Upper lobe of right lung (tissue), 1 donor: ENCODE measurements at regions not wholly inside any gene's neighbourhood (a gene's known extent, or its start where the extent isn't known, plus 50 kb on each side); places are given as distances from the start of the nearest gene placed in this dataset.

Experiments used
- ATAC-seq: fragments of 200-7000 bp; cut with Tn5 transposase; one replicate; pipeline ENCODE4 v1.9.1; 2020; ENCODE audit warnings: mild to moderate bottlenecking, moderate library complexity
- DNase-seq: peaks from one replicate; pipeline ENCODE4 v3.0.0-alpha.2; 2020
- H3K27ac ChIP-seq: fragments of 200-600 bp; one replicate; pipeline ENCODE4 v1.8.0; 2022
- H3K27me3 ChIP-seq: fragments of 200-600 bp; one replicate; pipeline ENCODE4 v1.8.0; 2022; ENCODE audit warnings: mild to moderate bottlenecking
- H3K36me3 ChIP-seq: fragments of 200-600 bp; one replicate; pipeline ENCODE4 v1.8.0; 2022
- H3K4me1 ChIP-seq: fragments of 200-600 bp; one replicate; pipeline ENCODE4 v1.8.0; 2022
- H3K4me3 ChIP-seq: fragments of 200-600 bp; one replicate; pipeline ENCODE4 v1.8.0; 2022; ENCODE audit warnings: mild to moderate bottlenecking
- H3K9me3 ChIP-seq: fragments of 200-600 bp; one replicate; pipeline ENCODE4 v1.8.0; 2022
- intact Hi-C: fragments of 100-400 bp; cut with DNase I; formaldehyde crosslinking; loops from one replicate; pipeline ENCODE4 v1.11.0; 2022
- TF ChIP-seq, protein P1 (sequence below): fragments of 200-600 bp; IDR thresholded peaks from one replicate; pipeline ENCODE4 v1.8.0; 2022; ENCODE audit warnings: antibody characterized with exemption
- donor health status: DM: no; HTN: yes; CAD: no; lungs with severe emphysema.

- Histone ChIP-seq H3K9me3 (no peaks in the 10 kb centered on the region), H3K4me3 (no peak overlapping the region), H3K36me3 (no peaks in the 10 kb centered on the region), H3K27ac (no peak overlapping the region), H3K27me3 (no peaks in the 10 kb centered on the region), H3K4me1 (no peaks in the 10 kb centered on the region)
- ATAC-seq = no peak
- no peak for DNase-seq
- TF ChIP-seq, protein P1, sequence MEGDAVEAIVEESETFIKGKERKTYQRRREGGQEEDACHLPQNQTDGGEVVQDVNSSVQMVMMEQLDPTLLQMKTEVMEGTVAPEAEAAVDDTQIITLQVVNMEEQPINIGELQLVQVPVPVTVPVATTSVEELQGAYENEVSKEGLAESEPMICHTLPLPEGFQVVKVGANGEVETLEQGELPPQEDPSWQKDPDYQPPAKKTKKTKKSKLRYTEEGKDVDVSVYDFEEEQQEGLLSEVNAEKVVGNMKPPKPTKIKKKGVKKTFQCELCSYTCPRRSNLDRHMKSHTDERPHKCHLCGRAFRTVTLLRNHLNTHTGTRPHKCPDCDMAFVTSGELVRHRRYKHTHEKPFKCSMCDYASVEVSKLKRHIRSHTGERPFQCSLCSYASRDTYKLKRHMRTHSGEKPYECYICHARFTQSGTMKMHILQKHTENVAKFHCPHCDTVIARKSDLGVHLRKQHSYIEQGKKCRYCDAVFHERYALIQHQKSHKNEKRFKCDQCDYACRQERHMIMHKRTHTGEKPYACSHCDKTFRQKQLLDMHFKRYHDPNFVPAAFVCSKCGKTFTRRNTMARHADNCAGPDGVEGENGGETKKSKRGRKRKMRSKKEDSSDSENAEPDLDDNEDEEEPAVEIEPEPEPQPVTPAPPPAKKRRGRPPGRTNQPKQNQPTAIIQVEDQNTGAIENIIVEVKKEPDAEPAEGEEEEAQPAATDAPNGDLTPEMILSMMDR = no peak
- intact Hi-C loops = no loop called here
Observed at GRCh38 chr2:13596233-13596632, 879.5 kb downstream of the TRIB2 start.

DNA sequence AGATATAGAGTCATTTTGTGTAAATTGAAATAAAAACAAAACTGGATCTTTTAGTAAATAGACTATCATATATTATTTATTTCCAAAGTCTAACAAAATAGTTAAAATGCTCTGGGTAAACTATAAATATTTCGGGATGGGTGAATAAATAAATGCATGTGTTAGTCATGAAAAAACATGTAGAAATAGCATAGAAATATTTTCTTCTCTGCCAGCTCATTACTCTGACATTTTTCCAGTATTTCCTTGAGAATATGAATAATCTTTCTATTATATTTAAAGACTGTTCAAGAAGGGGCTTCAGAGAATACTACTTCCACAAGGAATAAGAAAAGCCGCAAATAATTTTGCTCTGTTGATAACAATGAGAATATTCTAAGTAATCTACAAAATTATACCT lies 880.4 kb downstream of the TRIB2 start:
- TF ChIP-seq, protein P1 = no peak
- Histone ChIP-seq H3K4me1 (no peaks in the 10 kb centered on the region), H3K9me3 (no peaks in the 10 kb centered on the region), H3K27me3 (no peaks in the 10 kb centered on the region), H3K4me3 (no peak overlapping the region), H3K27ac (no peak overlapping the region), H3K36me3 (no peaks in the 10 kb centered on the region)
- intact Hi-C loops = no loop called here
- DNase-seq = no peak
- ATAC-seq = no peak

DNA sequence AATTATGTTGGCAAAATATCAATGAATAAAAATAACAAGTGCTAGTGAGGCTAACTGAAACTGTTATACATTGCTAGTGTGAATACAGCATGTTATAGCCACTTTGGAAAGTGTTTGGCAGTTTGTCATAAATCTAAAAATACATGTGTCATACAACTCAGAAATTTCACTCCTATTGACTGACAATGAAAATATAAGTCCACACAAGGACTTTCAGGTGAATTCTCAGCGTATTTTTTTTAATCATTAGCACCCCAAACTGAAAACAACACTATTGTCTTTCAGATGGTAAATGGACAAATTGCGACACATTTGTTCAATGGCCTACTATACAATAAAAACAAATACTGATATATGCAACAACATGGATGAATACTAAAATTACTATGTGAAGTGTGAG lies 884.8 kb downstream of the TRIB2 start:
- TF ChIP-seq, protein P1 = no peak
- no peaks in the 10 kb centered on the region for H3K27me3 ChIP-seq
- H3K4me3 ChIP-seq = no peak overlapping the region
- no peaks in the 10 kb centered on the region for H3K4me1 ChIP-seq
- intact Hi-C loops = no loop called here
- no peak for DNase-seq
- no peaks in the 10 kb centered on the region for H3K36me3 ChIP-seq
- ATAC-seq = no peak
- no peaks in the 10 kb centered on the region for H3K9me3 ChIP-seq
- H3K27ac ChIP-seq = no peak overlapping the region

GRCh38 chr2:13604951-13605661 lies 888.4 kb downstream of the TRIB2 start:
- no peak overlapping the region for H3K27ac ChIP-seq
- TF ChIP-seq, protein P1 = no peak
- H3K27me3 ChIP-seq = no peaks in the 10 kb centered on the region
- intact Hi-C loops = no loop called here
- DNase-seq = no peak
- no peak overlapping the region for H3K4me3 ChIP-seq
- H3K9me3 ChIP-seq = no peaks in the 10 kb centered on the region
- ATAC-seq = no peak
- no peaks in the 10 kb centered on the region for H3K4me1 ChIP-seq
- no peaks in the 10 kb centered on the region for H3K36me3 ChIP-seq

DNA sequence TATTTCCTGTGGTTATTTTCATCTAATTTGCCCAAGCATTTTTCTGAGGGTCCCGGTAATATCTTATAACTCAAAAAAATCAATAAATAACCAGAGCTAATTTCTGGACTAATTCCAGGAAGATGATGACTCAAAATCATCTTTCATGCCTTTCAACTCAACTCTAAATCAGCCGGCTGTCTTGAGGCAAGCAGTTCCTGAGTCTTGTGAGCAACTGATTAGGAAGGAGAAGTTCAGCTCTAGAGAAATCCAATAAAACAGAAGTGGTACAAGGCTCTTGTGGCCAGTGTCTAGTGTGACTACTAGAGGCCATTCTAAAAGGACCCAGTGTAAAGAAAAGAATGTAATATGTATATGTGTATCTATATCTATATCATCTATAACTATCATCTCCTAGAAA lies 890.4 kb downstream of the TRIB2 start:
- Histone ChIP-seq H3K4me3 (no peak overlapping the region), H3K36me3 (no peaks in the 10 kb centered on the region), H3K4me1 (no peaks in the 10 kb centered on the region), H3K27ac (no peak overlapping the region), H3K9me3 (no peaks in the 10 kb centered on the region), H3K27me3 (no peaks in the 10 kb centered on the region)
- intact Hi-C loops = no loop called here
- TF ChIP-seq, protein P1 = no peak
- DNase-seq (no peak), ATAC-seq (no peak)

DNA sequence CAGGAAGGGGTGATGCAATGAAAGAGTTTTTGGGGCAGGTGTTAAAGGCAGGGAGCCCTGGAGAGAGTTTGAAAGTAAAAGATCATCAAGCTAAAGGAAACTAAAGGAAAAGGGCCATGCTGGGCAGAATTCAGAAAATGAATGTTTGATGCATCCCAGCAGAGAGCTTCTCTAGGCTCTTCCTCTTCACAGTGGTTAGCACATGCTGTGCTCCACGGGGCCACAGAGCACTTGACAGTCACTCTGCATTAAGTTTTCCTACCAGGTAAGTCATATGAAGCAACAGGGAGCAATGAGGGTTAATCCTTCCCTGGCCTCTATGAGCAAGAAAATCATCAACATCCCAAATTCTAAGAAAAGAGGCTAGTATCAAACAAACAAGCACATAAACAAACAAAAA lies 895.2 kb downstream of the TRIB2 start:
- no peaks in the 10 kb centered on the region for H3K27me3 ChIP-seq
- DNase-seq = no peak
- H3K27ac ChIP-seq = no peak overlapping the region
- H3K4me3 ChIP-seq = no peak overlapping the region
- no peaks in the 10 kb centered on the region for H3K36me3 ChIP-seq
- no peaks in the 10 kb centered on the region for H3K4me1 ChIP-seq
- no peak for ATAC-seq
- peaks cover 5% of the 10 kb centered on the region for H3K9me3 ChIP-seq
- intact Hi-C loops = no loop called here
- TF ChIP-seq, protein P1 = no peak
